HEK293 (cell line): ENCODE measurements at regions not wholly inside any gene's neighbourhood (a gene's known extent, or its start where the extent isn't known, plus 50 kb on each side); places are given as distances from the start of the nearest gene placed in this dataset.

ENCODE experiments used
- CTCF ChIP-seq: fragments of 450-650 bp; formaldehyde crosslinking; IDR thresholded peaks from 2 replicates; pipeline ENCODE4 v1.5.1; 2016; ENCODE audit warnings: missing biosample characterization, missing genetic modification characterization
- SCRT1 ChIP-seq: fragments of 450-650 bp; formaldehyde crosslinking; IDR thresholded peaks from 2 replicates; pipeline ENCODE4 v1.5.1; 2016; ENCODE audit warnings: missing biosample characterization, missing genetic modification characterization, borderline replicate concordance
- ZNF146 ChIP-seq: fragments of 450-650 bp; formaldehyde crosslinking; IDR thresholded peaks from 2 replicates; pipeline ENCODE4 v1.5.1; 2016; ENCODE audit warnings: missing biosample characterization, missing genetic modification characterization

- TF ChIP-seq CTCF (tag by site-specific recombination): no peak
- TF ChIP-seq SCRT1 (tag by site-specific recombination): no peak
- TF ChIP-seq ZNF146: no peak
Measured at GRCh38 chr18:53702480-53702879, 522.0 kb downstream of the MBD2 start.
